HG03571 (cell line): ENCODE measurements at regions not wholly inside any gene's neighbourhood (a gene's known extent, or its start where the extent isn't known, plus 50 kb on each side); places are given as distances from the start of the nearest gene placed in this dataset.

Experiments used
- ATAC-seq: cut with Tn5 transposase; IDR thresholded peaks from one replicate; pipeline ENCODE4 v1.9.1; 2021; ENCODE audit not compliant: unreplicated experiment

- no peak for ATAC-seq
These were observed 365.2 kb downstream of the FAT4 start for GRCh38 chr4:125679989-125680388.

- no peak for ATAC-seq
These were observed 366.5 kb downstream of the FAT4 start for GRCh38 chr4:125681240-125681639.

- ATAC-seq = no peak
These were observed 368.0 kb downstream of the FAT4 start for GRCh38 chr4:125682730-125683129.

- ATAC-seq = no peak
These were observed 374.1 kb downstream of the FAT4 start for GRCh38 chr4:125688841-125689240.

GRCh38 chr4:125689805-125690204 lies 375.1 kb downstream of the FAT4 start:
- ATAC-seq = no peak

- no peak for ATAC-seq
These were observed 378.5 kb downstream of the FAT4 start for GRCh38 chr4:125693228-125693627.

- no peak for ATAC-seq
These were observed 387.7 kb downstream of the FAT4 start for GRCh38 chr4:125702406-125702805.

GRCh38 chr4:125703443-125703842 lies 388.7 kb downstream of the FAT4 start:
- ATAC-seq = no peak

- ATAC-seq = no peak
These were observed 390.0 kb downstream of the FAT4 start for GRCh38 chr4:125704726-125705125.

- ATAC-seq = no peak
These were observed 390.9 kb downstream of the FAT4 start for GRCh38 chr4:125705681-125706080.

- no peak for ATAC-seq
These were observed 392.6 kb downstream of the FAT4 start for GRCh38 chr4:125707397-125707796.

GRCh38 chr4:125710766-125711165 lies 396.0 kb downstream of the FAT4 start:
- no peak for ATAC-seq

GRCh38 chr4:125714049-125714448 lies 399.3 kb downstream of the FAT4 start:
- no peak for ATAC-seq

GRCh38 chr4:125714845-125715244 lies 400.1 kb downstream of the FAT4 start:
- ATAC-seq = no peak

- ATAC-seq = no peak
These were observed 405.2 kb downstream of the FAT4 start for GRCh38 chr4:125719987-125720386.

GRCh38 chr4:125722009-125722408 lies 407.3 kb downstream of the FAT4 start:
- ATAC-seq = no peak

- no peak for ATAC-seq
These were observed 411.3 kb downstream of the FAT4 start for GRCh38 chr4:125725957-125726525.

GRCh38 chr4:125727931-125728330 lies 413.2 kb downstream of the FAT4 start:
- ATAC-seq = no peak

- no peak for ATAC-seq
These were observed 413.8 kb downstream of the FAT4 start for GRCh38 chr4:125728568-125728967.

- no peak for ATAC-seq
These were observed 414.4 kb downstream of the FAT4 start for GRCh38 chr4:125729171-125729570.

GRCh38 chr4:125732632-125733031 lies 417.9 kb downstream of the FAT4 start:
- no peak for ATAC-seq

- ATAC-seq = no peak
These were observed 419.7 kb downstream of the FAT4 start for GRCh38 chr4:125734504-125734903.

- ATAC-seq = no peak
These were observed 420.3 kb downstream of the FAT4 start for GRCh38 chr4:125735102-125735501.

- no peak for ATAC-seq
These were observed 421.3 kb downstream of the FAT4 start for GRCh38 chr4:125736057-125736456.
